ENCODE measurements at regions not wholly inside any gene's neighbourhood (a gene's known extent, or its start where the extent isn't known, plus 50 kb on each side); places are given as distances from the start of the nearest gene placed in this dataset.

DNA sequence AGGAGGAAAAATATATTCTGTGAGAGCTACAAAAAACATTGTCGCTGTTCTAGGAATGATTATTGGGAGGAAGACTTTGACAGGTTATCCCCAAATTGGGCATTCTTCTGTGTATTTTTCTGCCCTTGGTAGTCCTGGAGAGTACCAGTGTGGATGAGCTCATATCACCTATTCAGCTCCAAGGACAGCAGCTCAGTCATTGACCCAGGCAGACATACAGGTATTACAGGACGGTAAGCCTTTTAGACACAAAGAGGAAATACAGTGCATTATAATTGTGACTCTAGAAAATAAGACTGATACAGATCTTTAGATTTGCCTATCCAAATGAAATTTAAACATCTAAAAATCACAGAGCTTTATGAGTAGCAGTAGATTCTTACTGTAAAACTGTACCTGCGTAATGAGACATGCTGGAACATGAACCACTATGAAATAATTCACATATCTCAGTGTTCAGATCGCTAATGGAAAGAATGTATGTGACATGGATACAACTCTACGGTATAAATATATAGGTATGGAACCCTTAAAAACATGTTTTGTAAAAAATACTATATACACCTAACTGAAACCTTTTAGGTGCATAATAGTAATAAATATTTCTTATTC is 56.0 kb downstream of the PLK2 start:
- DNase-seq (ENCODE audit: low read depth, low spot score) = no peak

DNA sequence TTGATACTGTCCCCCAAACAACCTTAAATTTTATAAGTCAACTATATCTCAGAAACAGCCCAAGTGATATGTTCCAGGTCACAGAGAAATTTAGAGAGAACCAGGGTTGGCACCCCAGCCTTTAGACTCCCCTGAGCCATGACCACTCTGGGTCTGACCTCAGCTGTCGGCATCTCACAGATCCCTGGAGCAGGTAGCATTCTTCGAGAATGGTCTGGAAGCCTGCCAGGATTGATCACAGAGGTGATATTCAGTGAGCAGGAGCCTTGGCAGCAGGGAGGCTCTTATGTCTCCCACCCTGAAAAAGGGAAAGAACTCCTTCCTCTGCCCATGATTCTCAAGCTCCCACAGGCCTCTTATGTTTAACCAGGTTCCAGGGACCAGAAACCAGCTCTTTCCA is 58.2 kb downstream of the PLK2 start:
- DNase-seq (ENCODE audit: low read depth, low spot score) = no peak

DNA sequence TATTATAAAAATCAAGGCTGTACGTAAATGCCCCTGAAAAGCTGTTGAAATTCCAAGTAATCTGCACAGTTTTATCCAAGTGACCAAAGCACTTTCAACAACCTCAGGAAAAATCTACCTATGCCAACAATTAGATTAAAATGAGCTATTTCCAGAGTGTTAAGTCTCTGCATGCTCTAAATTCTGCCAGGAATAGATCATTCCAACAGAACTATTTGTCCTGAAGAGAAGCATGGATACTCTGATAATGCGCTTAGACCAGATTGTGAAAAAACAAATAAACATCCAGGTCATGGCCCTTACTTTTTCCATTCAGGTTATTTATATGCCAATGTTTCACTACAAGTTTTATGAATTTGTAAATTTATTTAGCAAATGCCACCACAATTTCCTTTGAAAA is 59.1 kb downstream of the PLK2 start:
- no peak for DNase-seq (ENCODE audit: low read depth, low spot score)

DNA sequence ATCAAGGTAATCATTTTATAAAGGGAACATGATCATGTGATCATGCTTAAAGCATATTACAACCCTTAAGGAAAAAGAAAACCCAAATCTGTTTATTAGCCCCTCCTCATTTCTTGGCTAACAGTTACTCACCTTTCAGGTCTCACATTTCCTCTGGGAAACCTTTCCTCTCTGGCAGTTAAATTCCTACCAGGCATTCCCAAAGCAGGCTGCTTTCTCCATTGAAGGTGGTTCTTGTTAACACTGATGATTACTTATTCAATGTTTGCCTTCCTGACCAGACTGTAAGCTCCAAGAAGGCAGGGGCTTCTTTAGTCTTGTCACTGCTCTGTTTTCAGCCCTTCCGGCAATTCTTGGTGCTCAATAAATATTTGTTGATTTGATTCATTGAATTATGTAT is 59.9 kb downstream of the PLK2 start:
- DNase-seq (ENCODE audit: low read depth, low spot score) = no peak

DNA sequence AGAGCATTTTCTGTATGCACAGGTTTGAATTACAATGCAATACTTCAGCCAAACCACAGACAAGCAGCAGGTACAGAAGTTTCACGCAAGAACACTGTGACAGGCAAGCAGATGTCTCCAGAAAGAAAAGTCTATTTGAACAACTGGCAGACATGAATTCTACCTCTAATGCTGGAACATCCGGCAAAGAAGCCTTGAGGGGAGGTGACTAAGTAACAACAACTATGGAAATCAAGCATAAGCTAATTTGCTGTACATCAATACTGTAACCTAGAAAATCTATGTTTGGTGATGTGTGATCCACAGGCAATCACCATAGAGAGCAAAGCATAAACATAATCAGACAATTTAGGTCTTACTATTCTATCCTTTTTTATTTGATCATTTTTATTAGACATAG is 65.5 kb downstream of the PLK2 start:
- no peak for DNase-seq (ENCODE audit: low read depth, low spot score)

DNA sequence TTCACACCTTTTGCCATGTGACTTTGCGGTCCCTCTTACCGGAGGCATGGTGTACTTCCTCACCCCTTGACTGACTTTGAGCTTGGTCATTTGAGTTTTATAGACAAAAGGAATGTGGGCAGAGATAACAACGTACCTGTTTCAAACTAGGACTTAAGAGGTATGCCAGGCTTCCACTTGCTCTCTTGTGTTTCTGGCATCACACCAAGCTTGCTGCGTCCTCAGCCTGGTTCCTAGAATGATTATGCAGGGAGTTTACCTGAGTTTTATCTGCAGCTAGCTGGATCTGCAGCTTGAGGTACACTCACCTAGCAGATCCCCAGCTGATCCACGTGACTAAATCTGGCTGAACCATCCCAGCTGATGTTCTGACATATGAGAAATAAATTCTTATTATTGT is 66.2 kb downstream of the PLK2 start:
- no peak for DNase-seq (ENCODE audit: low read depth, low spot score)

DNA sequence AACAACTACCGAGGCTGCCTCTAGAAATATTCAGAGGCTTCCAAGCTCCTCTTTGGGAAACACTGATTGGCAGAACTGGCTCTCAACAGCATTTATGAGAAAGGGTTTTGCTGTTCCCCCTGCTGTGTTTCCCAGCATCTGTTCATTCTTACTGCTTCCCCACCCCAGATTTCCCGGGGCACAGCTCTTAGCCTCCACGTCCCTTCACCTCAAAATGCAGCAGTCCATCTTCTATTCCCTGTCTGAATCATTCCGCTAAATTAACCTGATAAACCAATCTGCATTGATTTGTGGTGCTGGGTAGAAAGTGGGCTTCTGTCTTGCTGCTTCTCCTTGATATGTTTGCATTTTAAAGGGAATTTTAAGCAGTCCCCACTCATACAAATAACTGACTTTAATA is 67.4 kb downstream of the PLK2 start:
- DNase-seq (ENCODE audit: low read depth, low spot score) = no peak

DNA sequence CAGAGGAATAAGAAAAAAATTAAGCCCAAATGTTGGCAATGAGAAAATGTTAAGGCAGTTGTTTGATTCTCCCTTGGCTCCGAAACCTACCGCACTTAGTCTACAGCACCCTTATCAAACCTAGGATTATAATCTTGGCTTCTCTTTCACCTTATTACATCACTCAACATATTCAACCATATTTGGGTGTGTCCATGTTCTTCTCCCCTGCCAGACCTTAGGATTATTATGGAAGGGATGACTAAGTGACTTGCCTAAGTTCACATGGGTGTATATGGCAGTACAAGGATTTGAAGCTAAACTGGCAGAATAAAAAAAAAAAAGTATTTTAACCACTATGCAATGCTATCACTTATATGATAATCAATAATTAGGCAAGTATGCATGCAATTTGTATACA is 76.4 kb downstream of the PLK2 start:
- no peak for DNase-seq (ENCODE audit: low read depth, low spot score)

DNA sequence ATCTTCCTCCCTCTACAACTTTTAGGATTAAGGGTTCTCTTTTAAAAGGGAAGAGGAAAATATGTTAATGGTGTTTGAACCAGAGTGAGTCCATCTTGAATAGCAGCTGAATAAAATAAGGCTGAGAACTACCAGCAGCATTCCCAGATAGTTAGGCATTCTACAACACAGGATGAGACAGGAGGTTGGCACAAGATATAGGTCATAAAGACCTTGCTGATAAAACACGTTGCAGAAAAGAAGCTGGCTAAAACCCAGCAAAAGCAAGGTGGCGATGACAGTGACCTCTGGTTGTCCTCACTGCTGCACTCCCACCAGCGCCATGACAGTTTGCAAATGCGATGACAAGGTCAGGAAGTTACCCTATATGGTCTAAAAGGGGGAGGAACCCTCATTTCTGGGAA is 77.8 kb downstream of the PLK2 start:
- DNase-seq (ENCODE audit: low read depth, low spot score) = no peak

DNA sequence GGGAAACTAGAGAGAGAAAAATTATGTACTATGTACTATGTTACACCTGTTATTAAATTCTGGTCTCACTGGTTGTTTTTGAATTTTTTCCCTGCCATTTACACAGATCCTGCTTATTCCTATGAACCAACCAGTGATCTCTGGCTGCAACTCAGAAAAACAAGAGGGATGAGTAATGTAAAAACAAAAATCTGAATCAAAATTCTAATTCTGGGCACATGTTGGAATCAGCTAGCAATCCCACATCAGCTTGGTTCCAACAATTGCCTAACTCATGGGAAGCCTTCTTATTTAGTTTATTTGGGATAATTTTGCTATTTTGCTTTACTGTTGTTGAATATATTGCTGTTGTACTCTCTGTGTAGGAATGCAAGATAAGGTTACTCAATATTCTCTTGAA is 78.3 kb downstream of the PLK2 start:
- no peak for DNase-seq (ENCODE audit: low read depth, low spot score)

DNA sequence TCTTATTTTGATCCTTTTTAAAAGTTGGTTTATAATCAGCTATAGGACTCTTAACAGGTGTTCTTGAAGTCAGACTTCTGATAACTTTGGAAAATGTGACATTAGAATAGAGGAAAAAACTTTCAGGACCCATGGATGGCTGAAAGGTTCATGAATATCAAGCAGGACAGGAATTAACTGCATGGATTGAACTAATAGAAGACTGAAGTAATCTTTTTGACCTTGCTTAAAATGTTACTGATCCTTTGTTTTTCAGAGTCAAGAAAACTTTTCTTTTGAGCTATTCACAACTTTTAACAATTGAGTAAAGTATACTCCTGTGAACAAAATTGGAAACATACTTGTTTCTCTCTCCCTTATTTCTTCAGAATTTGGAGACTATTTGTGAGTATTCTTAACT is 79.2 kb downstream of the PLK2 start:
- DNase-seq (ENCODE audit: low read depth, low spot score) = no peak

DNA sequence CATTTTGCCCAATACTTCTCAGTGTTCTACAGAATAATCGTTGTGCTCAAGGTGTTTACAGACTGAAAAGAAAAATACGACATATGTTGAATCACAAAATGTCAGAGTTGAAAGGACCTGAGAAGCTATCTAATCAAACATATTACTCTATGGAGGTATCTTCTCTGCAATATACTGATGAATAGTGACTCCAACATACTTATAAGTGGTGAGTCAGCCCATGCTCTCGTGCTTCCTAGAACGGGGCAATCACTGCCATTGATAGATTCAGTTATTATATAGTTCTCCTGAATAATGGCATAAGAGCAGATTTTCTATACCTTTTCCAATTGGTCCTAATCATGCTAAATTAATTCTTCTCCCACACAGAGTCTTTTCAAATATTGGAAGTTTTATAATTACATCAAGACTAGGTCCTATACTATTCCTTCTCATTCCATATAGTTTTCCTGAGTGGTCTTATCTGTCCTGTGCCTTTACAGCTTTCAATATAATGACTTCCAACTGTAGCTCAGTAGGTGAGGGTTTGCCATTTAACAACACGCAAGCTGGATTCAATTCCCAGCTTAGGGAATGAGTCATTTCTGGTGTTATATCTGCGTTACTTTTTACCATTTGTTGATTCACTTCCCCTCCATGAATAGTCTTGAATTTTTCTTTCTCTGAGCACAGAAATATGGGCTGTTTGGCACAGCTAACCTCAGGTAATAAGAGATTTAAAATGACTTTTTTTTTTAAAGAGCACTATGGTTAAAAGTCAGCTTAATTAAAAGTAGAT is 81.1 kb downstream of the PLK2 start:
- no peak for DNase-seq (ENCODE audit: low read depth, low spot score)

DNA sequence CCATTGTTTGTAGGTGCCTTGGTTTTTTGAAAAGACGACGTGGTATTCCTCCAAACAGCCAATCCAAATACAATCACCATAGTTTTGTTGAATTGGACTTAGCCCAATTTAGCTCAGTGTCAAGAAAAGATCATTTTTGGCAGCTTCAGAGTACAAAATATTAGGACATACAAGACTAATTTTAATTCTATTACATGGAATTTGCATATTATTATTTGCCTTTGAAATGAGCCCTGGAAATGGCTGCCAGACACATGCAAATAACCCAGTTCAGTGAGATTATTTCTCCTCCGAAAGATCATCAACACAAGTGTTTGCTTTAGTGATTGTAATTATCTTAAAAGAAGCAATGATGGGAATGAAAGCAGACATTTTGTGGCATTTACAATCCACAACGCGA is 89.3 kb downstream of the PLK2 start:
- no peak for DNase-seq (ENCODE audit: low read depth, low spot score)

DNA sequence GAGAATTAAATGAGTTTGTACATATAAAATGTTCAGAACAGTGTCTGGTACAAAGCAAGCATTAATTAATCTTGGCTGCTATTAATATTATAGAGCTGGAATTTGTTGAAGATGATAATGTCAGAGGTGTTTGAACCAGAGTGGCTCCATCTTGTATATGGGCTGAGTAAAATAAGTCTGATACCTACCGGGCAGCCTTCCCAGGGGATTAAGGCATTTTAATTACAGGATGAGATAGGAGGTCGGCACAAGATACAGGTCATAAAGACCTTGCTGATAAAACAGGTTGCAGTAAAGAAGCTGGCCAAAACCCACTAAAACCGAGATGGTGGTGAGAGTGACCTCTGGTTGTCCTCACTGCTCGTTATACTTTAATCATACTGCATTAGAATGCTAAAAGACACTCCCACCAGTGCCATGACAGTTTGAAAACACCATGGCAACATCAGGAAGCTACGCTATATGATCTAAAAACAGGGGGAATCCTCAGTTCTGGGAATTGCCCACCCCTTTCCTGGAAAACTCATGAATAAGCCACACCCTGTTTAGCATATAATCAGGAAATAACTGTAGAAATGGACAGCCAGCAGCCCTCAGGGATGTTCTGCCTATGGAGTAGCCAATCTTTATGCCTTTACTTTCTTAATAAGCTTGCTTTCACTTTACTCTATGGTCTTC is 90.2 kb downstream of the PLK2 start:
- DNase-seq (ENCODE audit: low read depth, low spot score) = no peak

DNA sequence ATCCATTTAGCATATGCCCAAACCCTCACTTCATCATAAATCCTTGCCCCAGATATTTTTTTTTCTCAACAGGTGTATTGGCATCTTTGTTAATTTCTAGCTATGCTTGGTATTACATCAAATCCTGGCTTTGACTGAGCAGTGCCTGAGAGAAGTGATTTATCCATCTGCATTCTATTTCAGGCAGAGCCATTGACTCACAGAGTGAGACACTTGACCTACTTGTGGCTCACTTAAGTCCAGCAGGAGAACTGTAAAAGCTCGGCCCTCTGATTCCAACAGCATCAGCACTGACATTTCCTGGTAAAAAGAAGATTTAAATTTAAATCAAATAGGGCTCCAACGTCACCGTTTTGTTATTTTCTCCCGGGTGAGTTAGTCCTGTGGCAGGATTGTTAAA is 93.4 kb downstream of the PLK2 start:
- no peak for DNase-seq (ENCODE audit: low read depth, low spot score)

DNA sequence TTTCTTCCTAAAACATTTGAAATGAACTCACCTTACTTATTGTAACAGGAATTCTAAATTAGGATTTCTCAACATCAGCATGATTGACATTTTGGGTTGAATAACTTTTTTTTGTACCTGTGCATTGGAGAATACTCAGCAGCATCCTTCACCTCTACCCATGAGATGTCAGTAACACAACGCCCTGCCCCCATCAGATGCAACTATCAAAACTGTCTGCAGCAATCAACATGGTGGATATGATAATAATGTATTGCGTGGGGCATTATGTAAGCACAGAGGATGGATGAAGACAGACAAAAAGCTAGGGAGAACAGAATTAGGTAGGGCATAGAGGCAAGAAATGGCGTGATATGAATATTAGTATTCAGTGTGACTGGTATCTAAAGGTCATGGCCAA is 94.1 kb downstream of the PLK2 start:
- DNase-seq (ENCODE audit: low read depth, low spot score) = no peak

DNA sequence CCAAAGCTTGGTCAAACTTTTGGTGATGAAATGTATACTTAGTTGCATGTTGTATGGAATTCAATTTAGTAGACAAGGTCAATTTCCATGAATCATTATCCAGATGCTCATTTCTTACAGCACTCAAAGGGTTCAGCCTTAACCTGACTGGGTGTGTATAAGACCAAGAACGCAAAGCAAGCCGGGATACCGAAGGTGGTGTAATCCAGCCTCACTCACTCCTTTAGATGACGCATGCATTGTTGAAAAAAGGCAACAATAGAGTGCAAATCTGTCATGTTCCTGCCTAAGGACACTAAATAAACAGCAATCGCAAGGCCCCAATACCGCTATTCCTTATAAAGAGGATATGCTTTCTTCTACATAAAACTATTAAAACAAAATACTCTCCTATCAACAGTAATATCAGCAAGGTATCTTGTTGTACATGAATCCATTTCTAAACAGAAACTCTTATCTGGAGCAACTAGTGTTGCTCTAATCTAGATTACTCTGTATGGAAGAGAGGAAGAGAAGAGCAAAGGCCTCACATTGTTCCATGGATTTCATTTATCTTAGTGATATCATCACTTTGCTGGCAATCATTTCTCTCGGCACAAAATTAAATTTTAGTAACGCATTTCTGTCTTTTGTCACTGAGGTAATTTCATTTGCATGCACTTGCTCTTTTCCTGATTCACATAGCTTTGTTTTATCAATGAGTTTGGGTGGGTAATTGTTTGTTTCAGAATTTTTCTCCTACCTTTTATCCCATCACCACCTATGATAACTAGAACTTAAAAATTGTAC is 96.2 kb downstream of the PLK2 start:
- DNase-seq (ENCODE audit: low read depth, low spot score) = no peak

DNA sequence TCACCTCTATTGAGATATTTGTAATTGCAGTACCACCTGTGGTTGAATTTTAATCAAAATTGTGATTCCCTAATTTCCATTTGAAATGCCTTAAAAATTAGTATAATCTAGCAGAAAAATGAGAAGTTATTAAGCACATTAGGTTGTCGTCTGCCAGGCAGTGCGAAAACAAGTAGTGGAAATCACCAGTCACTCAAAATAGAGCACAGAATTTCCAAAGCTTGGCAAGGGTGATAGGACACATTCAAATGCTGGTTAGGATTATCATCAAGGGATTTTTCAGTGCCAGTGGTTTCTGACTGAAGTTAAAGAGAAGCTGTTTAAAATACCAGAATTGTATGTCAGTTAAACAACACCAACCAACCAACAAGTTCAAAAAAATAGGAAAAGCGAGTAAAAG is 97.8 kb downstream of the PLK2 start:
- no peak for DNase-seq (ENCODE audit: low read depth, low spot score)

DNA sequence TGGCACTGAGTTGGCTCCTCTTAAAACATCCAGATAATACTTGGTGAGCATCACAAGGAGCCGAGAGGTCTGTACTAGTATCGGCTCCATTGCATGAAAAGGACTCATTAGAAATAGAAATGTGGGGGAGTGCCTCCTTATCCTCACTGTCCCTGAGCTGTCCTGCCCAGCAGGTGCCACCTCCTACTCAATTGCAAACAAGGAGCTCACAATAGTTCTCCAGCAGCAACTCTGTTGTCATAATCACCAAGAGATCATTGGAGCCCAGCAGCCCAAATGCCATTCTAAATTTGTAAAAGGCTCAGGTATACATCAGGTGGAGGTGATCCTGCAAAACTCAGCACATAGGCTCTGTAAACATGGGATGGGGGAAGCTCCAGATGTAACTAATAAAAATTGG is 99.1 kb downstream of the PLK2 start:
- no peak for DNase-seq (ENCODE audit: low read depth, low spot score)

DNA sequence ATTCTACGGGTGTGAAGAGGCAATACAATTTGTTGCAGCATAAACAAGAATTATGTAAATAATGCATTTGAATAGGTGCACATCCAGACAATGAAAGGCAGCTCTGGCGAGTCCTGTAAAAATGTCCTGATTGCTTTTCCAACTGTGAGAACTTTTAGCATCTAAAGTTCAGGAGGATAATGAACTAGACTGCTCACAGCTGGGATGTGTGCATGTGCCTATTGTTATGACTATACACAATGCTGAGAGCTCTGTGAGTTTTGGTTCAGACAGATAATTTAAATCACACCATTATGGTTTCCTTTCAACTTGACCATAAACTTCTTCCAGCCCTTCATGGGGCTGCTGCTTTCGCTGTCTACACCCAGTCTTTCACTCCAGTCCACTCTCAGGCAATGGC is 99.9 kb downstream of the PLK2 start:
- no peak for DNase-seq (ENCODE audit: low read depth, low spot score)

DNA sequence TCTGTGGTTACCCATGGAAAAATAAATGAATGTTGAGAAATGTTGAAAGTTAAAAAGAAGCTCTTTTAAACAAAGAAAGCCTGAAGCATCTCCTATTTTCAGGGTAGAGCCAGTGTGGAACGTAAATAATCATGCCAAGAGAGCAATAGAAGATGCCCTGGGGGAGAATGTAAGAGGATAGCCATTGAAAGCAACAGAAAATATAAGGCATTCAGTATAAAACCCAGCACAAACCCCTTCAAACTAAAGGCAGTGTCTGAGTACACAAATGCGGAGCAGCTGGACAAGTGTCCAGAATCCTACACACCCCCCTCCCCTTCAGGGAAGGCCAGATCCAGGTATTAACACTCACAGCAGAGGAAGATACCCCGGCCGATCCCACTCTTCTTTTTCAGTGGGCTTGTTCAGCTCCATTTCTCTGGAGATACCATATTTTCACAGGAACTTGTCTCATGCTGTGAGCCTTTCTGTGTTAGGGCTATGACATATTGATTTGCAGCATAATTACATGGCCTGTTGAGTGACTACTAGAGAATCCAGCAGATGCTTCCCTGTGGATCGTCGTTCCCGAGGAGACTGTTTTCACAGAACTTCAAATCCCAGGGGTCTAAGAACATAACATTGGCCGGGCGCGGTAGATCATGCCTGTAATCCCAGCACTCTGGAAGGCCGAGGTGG is 101.2 kb downstream of the PLK2 start:
- no peak for DNase-seq (ENCODE audit: low read depth, low spot score)

Data from ELF-1 (cell line).